H9 (cell line): ENCODE measurements at regions not wholly inside any gene's neighbourhood (a gene's known extent, or its start where the extent isn't known, plus 50 kb on each side); places are given as distances from the start of the nearest gene placed in this dataset.

Experiments used
- DNase-seq: peaks from one replicate; pipeline ENCODE4 v3.0.0-alpha.2; 2017
- H2AFZ ChIP-seq: one replicate; pipeline ENCODE4 v1.6.1; 2013; ENCODE audit warnings: mild to moderate bottlenecking, low read length, control low read depth, moderate library complexity
- H2AK5ac ChIP-seq: 2 replicates; pipeline ENCODE4 v1.6.1; 2013; ENCODE audit warnings: low read length, control low read depth, mixed read lengths; ENCODE audit not compliant: insufficient read length
- H2BK120ac ChIP-seq: one replicate; pipeline ENCODE4 v1.6.1; 2013; ENCODE audit warnings: low read depth, mild to moderate bottlenecking, low read length, control low read depth, inconsistent platforms; ENCODE audit not compliant: poor library complexity, severe bottlenecking
- H2BK12ac ChIP-seq: 2 replicates; pipeline ENCODE4 v1.6.1; 2013; ENCODE audit warnings: low read length, control low read depth, mixed read lengths, low read depth; ENCODE audit not compliant: insufficient read length
- H2BK15ac ChIP-seq: 2 replicates; pipeline ENCODE4 v1.6.1; 2013; ENCODE audit warnings: low read depth, low read length, control low read depth
- H2BK20ac ChIP-seq: one replicate; pipeline ENCODE4 v1.6.1; 2013; ENCODE audit warnings: low read depth, mild to moderate bottlenecking, low read length, control low read depth, inconsistent platforms; ENCODE audit not compliant: poor library complexity, severe bottlenecking
- H2BK5ac ChIP-seq: 2 replicates; pipeline ENCODE4 v1.6.1; 2013; ENCODE audit warnings: low read length, control low read depth, mixed read lengths; ENCODE audit not compliant: insufficient read length
- H3K14ac ChIP-seq: 2 replicates; pipeline ENCODE4 v1.6.1; 2013; ENCODE audit warnings: low read length, control low read depth; ENCODE audit not compliant: insufficient read depth
- H3K18ac ChIP-seq: 2 replicates; pipeline ENCODE4 v1.6.1; 2013; ENCODE audit warnings: low read depth, mild to moderate bottlenecking, mixed read lengths, low read length, control low read depth; ENCODE audit not compliant: insufficient read length
- H3K23ac ChIP-seq: 2 replicates; pipeline ENCODE4 v1.6.1; 2013; ENCODE audit warnings: low read length, control low read depth, mixed read lengths, low read depth; ENCODE audit not compliant: insufficient read length
- H3K23me2 ChIP-seq: 2 replicates; pipeline ENCODE4 v1.6.1; 2013; ENCODE audit warnings: low read depth, mild to moderate bottlenecking, mixed read lengths, low read length, control low read depth; ENCODE audit not compliant: insufficient read length, poor library complexity, severe bottlenecking
- H3K27ac ChIP-seq: 2 replicates; pipeline ENCODE4 v1.5.1; 2013; ENCODE audit warnings: low read length, control low read depth, mixed read lengths, low read depth; ENCODE audit not compliant: insufficient read length
- H3K27me3 ChIP-seq: 2 replicates; pipeline ENCODE4 v1.6.1; 2013; ENCODE audit warnings: low read length, control low read depth, inconsistent platforms; ENCODE audit not compliant: insufficient read depth
- H3K4ac ChIP-seq: 2 replicates; pipeline ENCODE4 v1.6.1; 2013; ENCODE audit warnings: low read depth, mild to moderate bottlenecking, control low read depth, inconsistent platforms, low read length, moderate library complexity
- H3K4me1 ChIP-seq: 2 replicates; pipeline ENCODE4 v1.6.1; 2013; ENCODE audit warnings: low read length, control low read depth, inconsistent platforms; ENCODE audit not compliant: insufficient read depth
- H3K4me2 ChIP-seq: 2 replicates; pipeline ENCODE4 v1.6.1; 2013; ENCODE audit warnings: low read length, control low read depth, mixed read lengths; ENCODE audit not compliant: insufficient read length, insufficient read depth
- H3K56ac ChIP-seq: 2 replicates; pipeline ENCODE4 v1.6.1; 2013; ENCODE audit warnings: low read depth, mild to moderate bottlenecking, mixed read lengths, low read length, control low read depth; ENCODE audit not compliant: insufficient read length
- H3K79me1 ChIP-seq: 2 replicates; pipeline ENCODE4 v1.6.1; 2013; ENCODE audit warnings: low read depth, mild to moderate bottlenecking, moderate library complexity, low read length, control low read depth, inconsistent platforms; ENCODE audit not compliant: insufficient read depth, poor library complexity, severe bottlenecking
- H3K79me2 ChIP-seq: 2 replicates; pipeline ENCODE4 v1.6.1; 2013; ENCODE audit warnings: low read length, control low read depth, inconsistent platforms; ENCODE audit not compliant: insufficient read depth
- H3K9ac ChIP-seq: 2 replicates; pipeline ENCODE4 v1.6.1; 2013; ENCODE audit warnings: low read length, control low read depth, mixed read lengths; ENCODE audit not compliant: insufficient read length; ENCODE audit errors: extremely low read depth
- H3K9me3 ChIP-seq: one replicate; pipeline ENCODE4 v1.6.1; 2013; ENCODE audit warnings: low read depth, low read length, inconsistent platforms; ENCODE audit not compliant: control insufficient read depth
- H3T11ph ChIP-seq: one replicate; pipeline ENCODE4 v1.6.1; 2013; ENCODE audit warnings: mild to moderate bottlenecking, low read length, control low read depth, inconsistent platforms
- H4K20me1 ChIP-seq: one replicate; pipeline ENCODE4 v1.6.1; 2013; ENCODE audit not compliant: control insufficient read depth, insufficient read length, insufficient read depth
- H4K5ac ChIP-seq: 2 replicates; pipeline ENCODE4 v1.6.1; 2013; ENCODE audit warnings: low read depth, mild to moderate bottlenecking, mixed read lengths, low read length, control low read depth; ENCODE audit not compliant: insufficient read length
- H4K8ac ChIP-seq: replicated peaks from 2 replicates; pipeline ENCODE4 v1.6.1; 2013; ENCODE audit warnings: low read length, control low read depth, mixed read lengths, low read depth; ENCODE audit not compliant: insufficient read length
- H4K91ac ChIP-seq: 2 replicates; pipeline ENCODE4 v1.6.1; 2013; ENCODE audit warnings: low read depth, mild to moderate bottlenecking, moderate library complexity, mixed read lengths, low read length, control low read depth; ENCODE audit not compliant: insufficient read length
- H3K27ac Mint-ChIP-seq, 3 experiments: 2 replicates in 2 of 3; 3 replicates in 1 of 3; pipeline ENCODE4 v1.8.0; 2020 to 2021; ENCODE audit warnings: mixed read lengths in 3 of 3, mild to moderate bottlenecking in 1 of 3, moderate library complexity in 1 of 3
- H3K27me3 Mint-ChIP-seq: 2 replicates; pipeline ENCODE4 v1.8.0; 2021; ENCODE audit warnings: low read depth, mild to moderate bottlenecking, moderate library complexity, mixed read lengths
- H3K36me3 Mint-ChIP-seq, 3 experiments: 2 replicates in 2 of 3; 3 replicates in 1 of 3; pipeline ENCODE4 v1.8.0; 2020 to 2021; ENCODE audit warnings: low read depth in 3 of 3, mixed read lengths in 3 of 3; ENCODE audit not compliant: insufficient read depth in 1 of 3
- H3K4me1 Mint-ChIP-seq, 2 experiments: 2 replicates each; pipeline ENCODE4 v1.8.0; 2020; ENCODE audit warnings: mixed read lengths in 2 of 2
- H3K4me3 Mint-ChIP-seq, 2 experiments: 2 replicates in 1 of 2; 3 replicates in 1 of 2; pipeline ENCODE4 v1.8.0; 2020 to 2021; ENCODE audit warnings: mild to moderate bottlenecking in 2 of 2, mixed read lengths in 2 of 2, moderate library complexity in 1 of 2
- H3K9me3 Mint-ChIP-seq, 2 experiments: 2 replicates in 1 of 2; 3 replicates in 1 of 2; pipeline ENCODE4 v1.8.0; 2020; ENCODE audit warnings: mild to moderate bottlenecking in 2 of 2, mixed read lengths in 2 of 2, moderate library complexity in 1 of 2
- WGBS: extraction: QIAGEN DNeasy Blood & Tissue Kit; methylation state at CpG from one replicate; pipeline ENCODE4 v1.1.7; 2013; ENCODE audit warnings: missing lambda C conversion rate, low lambda C conversion rate, mixed read lengths; ENCODE audit not compliant: insufficient read length; ENCODE audit errors: extremely low coverage; 5-methylcytosine and 5-hydroxymethylcytosine counted together
- TF ChIP-seq, protein P1 (sequence below): fragments of 200-600 bp; sonication (generic); conservative IDR thresholded peaks from 3 replicates; pipeline ENCODE4 v1.8.0; 2021; ENCODE audit warnings: antibody characterized with exemption, mild to moderate bottlenecking

DNA sequence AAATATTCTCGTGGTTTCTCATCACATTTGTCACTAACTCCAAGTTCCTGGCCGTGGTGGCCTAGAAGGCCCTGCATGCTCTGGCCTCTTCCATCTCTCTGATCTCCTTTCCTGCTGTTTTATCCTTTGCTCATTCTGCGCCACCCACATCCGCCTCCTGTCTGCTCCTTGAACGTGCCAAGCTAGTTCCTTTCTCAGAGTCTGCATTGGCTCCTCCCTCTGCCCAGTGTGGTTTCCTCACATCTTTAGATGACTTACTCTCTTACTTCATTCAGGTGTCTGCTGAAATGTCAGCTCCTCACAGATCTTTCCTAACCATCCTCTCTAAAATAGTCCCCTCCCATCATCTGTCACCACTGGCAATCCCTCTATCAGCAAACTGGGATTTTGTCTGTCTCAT, 158.6 kb upstream of the RBMS1 start:
- Histone ChIP-seq H2BK15ac (no peak overlapping the region), H3K56ac (no peak overlapping the region), H3K4me1 (peaks cover 2% of the 10 kb centered on the region; the same call in 1 of the 2 replicates), H3K79me2 (no peaks in the 10 kb centered on the region), H3K14ac (no peak overlapping the region), H2BK120ac (no peak overlapping the region), H4K91ac (no peak overlapping the region), H4K20me1 (no peaks in the 10 kb centered on the region), H3K9ac (no peak overlapping the region), H3K79me1 (no peaks in the 10 kb centered on the region), H4K5ac (no peak overlapping the region), H3K27me3 (no peaks in the 10 kb centered on the region), H3K4ac (no peak overlapping the region), H3K23me2 (no peaks in the 10 kb centered on the region), H2AK5ac (no peak overlapping the region), H3K27ac (no peak overlapping the region), H4K8ac (no peak overlapping the region), H3K9me3 (no peaks in the 10 kb centered on the region), H3K4me2 (no peak overlapping the region), H2BK5ac (no peak overlapping the region), H3K18ac (no peak overlapping the region), H2BK20ac (no peak overlapping the region), H3K23ac (no peak overlapping the region), H3T11ph (no peak overlapping the region), H2AFZ (no peak overlapping the region), H2BK12ac (no peak overlapping the region)
- no peak overlapping the region; a peak in 1 of 7 replicates for H3K27ac Mint-ChIP-seq
- peaks cover 18 to 22% of the 10 kb centered on the region in 2 experiments for H3K4me1 Mint-ChIP-seq
- no peaks in the 10 kb centered on the region for H3K36me3 Mint-ChIP-seq
- DNase-seq = no peak
- H3K27me3 Mint-ChIP-seq = no peaks in the 10 kb centered on the region
- H3K4me3 Mint-ChIP-seq = no peak overlapping the region
- H3K9me3 Mint-ChIP-seq = no peaks in the 10 kb centered on the region
- WGBS = no CpG with 5 or more reads among the region's 5 CpGs
- TF ChIP-seq, protein P1, sequence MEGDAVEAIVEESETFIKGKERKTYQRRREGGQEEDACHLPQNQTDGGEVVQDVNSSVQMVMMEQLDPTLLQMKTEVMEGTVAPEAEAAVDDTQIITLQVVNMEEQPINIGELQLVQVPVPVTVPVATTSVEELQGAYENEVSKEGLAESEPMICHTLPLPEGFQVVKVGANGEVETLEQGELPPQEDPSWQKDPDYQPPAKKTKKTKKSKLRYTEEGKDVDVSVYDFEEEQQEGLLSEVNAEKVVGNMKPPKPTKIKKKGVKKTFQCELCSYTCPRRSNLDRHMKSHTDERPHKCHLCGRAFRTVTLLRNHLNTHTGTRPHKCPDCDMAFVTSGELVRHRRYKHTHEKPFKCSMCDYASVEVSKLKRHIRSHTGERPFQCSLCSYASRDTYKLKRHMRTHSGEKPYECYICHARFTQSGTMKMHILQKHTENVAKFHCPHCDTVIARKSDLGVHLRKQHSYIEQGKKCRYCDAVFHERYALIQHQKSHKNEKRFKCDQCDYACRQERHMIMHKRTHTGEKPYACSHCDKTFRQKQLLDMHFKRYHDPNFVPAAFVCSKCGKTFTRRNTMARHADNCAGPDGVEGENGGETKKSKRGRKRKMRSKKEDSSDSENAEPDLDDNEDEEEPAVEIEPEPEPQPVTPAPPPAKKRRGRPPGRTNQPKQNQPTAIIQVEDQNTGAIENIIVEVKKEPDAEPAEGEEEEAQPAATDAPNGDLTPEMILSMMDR = no peak
